GM10248 (cell line): ENCODE measurements at regions not wholly inside any gene's neighbourhood (a gene's known extent, or its start where the extent isn't known, plus 50 kb on each side); places are given as distances from the start of the nearest gene placed in this dataset.

Experiments
- CTCF ChIA-PET: fragments of 300-600 bp; sonication (Branson Sonifier 250); formaldehyde crosslinking; extraction: SDS; loops from one replicate; lab custom pipeline; 2021; ENCODE audit warnings: antibody characterized with exemption; lab: Yijun Ruan, JAX
- POLR2A ChIA-PET: fragments of 350-650 bp; sonication (Branson Sonifier 250); formaldehyde crosslinking; extraction: SDS; loops from one replicate; lab custom pipeline; 2020; ENCODE audit warnings: antibody characterized with exemption; lab: Yijun Ruan, JAX
- DNase-seq: peaks from one replicate; pipeline ENCODE4 v3.0.0; 2012; ENCODE audit errors: extremely low spot score
- TF ChIP-seq, protein P1 (sequence below): IDR thresholded peaks from 2 replicates; pipeline ENCODE4 v1.5.1; 2012; ENCODE audit warnings: mild to moderate bottlenecking, low read depth; ENCODE audit errors: extremely low read depth, missing control alignments, control extremely low read depth

DNA sequence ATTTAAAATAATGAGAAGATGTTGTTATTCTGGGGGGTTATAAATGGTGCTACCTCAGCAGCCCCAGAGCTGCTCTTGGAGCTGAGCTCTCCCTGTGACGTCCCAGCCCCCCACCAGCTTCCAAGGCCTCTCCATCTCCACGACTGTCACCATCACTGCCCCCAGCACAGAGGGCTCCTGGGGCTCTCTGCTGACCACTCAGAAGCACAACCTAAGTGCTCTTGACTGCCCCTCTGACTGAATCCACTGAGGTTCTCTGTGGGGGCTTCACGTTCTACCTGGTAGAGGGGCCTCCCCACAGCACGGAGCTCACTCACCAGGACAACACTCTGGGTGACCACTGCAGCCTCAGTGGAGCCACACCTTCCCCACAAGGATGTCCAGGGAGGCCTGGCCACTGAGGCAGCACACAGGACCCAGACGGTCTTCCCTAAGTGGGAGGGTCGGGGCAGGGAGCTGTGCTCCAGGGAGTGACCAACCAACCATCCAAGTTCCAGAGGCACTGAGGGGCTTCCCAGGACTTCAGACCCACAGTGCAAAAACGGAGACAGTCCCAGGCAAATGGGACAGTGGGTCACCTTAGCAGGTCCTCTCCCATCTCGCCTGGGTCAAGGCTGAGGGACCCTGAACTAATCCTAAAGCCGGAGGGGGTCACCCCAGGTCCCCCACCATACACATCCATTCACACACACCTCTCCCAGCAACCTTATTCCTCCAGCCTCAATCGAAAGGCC lies 121.0 kb upstream of the PPP2R2D start:
- ChIA-PET POLR2A (no interaction called here), CTCF (no interaction called here)
- TF ChIP-seq, protein P1, sequence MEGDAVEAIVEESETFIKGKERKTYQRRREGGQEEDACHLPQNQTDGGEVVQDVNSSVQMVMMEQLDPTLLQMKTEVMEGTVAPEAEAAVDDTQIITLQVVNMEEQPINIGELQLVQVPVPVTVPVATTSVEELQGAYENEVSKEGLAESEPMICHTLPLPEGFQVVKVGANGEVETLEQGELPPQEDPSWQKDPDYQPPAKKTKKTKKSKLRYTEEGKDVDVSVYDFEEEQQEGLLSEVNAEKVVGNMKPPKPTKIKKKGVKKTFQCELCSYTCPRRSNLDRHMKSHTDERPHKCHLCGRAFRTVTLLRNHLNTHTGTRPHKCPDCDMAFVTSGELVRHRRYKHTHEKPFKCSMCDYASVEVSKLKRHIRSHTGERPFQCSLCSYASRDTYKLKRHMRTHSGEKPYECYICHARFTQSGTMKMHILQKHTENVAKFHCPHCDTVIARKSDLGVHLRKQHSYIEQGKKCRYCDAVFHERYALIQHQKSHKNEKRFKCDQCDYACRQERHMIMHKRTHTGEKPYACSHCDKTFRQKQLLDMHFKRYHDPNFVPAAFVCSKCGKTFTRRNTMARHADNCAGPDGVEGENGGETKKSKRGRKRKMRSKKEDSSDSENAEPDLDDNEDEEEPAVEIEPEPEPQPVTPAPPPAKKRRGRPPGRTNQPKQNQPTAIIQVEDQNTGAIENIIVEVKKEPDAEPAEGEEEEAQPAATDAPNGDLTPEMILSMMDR: no peak
- no peak for DNase-seq

DNA sequence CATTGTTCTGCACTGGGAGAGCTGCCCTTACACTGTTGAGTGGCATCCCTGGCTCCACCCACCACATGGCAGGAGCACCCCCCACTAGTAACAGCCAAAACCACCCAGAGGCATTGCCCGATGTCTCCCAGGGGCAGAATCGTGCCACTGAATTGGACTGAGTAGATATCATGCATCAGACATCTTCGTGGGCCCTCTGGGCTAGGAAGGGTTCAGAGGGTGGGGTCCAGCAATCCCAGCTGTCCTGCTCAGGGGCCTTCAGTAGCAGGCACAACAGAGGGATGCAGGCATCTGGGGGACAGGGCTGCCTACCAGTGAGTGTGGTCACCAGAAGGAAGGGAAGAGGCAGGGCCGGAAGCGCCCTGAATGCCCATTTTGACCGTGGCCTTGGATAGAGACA lies 119.7 kb upstream of the PPP2R2D start:
- ChIA-PET POLR2A (no interaction called here), CTCF (no interaction called here)
- TF ChIP-seq, protein P1: no peak
- no peak for DNase-seq

DNA sequence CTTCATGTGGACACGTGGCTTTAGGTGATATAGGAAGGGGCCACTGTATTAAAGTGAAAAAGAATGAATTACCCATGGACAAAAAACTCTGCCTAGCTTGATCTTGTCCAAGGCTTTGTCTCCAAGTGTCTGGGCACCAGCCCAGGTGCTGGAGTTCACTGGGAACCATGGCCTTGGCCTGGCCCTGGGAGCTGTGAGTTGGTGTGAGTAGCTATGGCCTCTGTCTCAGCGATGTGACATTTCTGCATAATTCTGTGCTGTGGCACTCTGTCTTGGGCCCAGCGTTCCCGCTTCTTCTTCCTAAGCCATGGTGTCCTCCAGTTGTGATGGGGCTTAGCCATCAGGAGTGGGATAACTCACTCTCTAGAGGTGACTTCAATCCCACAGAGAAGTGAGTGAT lies 119.0 kb upstream of the PPP2R2D start:
- POLR2A ChIA-PET: no interaction called here
- no peak for DNase-seq
- TF ChIP-seq, protein P1: no peak
- CTCF ChIA-PET: no interaction called here

DNA sequence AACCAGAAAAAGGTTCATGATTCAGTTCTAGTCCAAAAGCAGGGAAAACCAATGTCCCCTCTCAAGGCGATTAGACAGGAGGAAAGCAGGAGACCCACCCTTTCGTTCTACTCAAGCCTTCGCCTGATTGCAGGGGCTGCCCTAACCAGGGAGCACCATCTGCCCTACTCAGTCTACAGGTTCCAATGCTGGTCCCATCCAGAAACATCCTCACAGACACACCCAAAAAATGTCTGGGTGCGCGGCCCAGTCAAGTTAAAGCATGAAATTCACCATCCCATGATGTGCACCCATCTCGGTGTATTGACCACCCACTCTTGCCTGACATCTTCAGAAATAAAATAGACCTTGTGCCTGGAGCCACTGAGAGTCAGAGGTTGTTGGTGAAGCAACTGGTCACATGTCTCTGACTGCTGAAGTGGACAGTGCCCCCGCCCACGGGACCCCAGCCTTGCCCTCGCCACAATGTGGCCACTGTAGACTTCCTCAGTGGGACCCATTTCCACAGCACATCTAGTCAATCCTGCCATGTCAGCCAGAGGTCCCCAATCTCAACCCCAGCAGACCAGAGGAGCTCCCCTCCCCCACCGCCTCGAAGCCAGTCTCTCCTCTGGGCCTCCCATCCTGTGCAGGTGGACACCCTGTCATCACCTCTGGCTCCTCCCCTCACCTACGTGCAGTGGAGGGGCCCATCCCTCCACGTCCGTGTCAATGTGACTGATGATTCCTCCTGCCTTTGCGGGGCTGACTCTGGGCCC lies 116.3 kb upstream of the PPP2R2D start:
- POLR2A ChIA-PET: no interaction called here
- CTCF ChIA-PET: no interaction called here
- no peak for DNase-seq
- TF ChIP-seq, protein P1: no peak

DNA sequence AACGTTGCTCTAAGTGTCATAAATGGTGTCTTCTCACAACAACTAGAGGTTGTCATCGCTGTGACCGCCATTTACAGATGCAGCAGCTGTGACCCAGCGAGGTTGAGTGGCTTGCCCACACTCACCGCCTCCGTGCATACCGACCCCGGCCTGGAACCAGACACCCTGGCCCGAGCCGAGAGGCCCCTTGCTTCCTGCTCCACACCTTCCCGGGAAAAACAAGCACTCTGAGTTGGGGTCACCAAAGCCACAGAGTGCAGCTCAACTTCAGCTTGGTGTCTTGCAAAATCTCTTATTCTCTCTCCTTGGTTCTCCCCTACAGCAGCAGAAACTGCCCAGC lies 115.7 kb upstream of the PPP2R2D start:
- ChIA-PET CTCF (interaction anchor here (1.4 kb wide), 1 partner anchor 11 kb away, joined by 4 read pairs; no protein-coding TSS in a partner anchor), POLR2A (no interaction called here)
- no peak for DNase-seq
- TF ChIP-seq, protein P1: no peak

DNA sequence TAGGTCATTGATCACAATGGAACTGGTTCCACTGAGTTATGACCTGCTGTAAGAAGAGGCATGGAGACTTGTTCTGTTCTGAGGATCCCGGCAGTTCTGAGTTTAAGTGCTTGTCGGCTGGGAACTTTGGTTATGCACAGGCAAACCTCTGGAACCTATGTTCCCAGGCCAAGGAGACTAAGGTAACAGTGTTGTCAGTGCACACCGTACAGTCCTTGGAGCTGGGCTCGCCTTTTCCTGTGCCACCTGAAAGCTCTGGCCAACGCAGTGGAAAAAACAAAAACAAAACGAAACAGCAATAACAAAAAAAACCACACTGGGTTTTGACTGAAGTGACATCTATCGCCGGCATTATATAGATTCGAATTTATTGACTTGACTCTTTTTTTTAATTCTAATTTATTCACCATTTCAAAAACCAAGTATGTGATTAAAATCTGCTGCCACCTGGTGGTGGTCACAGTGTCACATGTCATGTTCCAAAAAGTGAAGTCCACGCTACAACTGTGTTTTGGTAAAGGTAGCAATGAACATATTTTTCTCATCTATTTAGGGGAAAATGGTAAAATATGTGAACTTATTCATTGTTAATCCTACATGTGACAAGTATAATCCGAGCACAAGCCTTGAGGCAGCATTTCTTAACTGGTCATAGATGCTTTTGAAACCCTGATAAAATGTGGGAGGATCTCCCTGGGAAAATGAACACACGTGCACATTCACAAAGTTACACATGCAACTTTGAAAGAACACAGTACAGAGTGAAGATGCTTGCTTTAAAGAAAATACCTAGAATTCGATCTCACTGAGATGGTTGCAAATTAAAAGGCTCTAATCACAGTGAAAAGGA lies 113.8 kb upstream of the PPP2R2D start:
- no peak for DNase-seq
- CTCF ChIA-PET: interaction anchor here (0.8 to 3.7 kb wide), 5 partner anchors 13 to 333 kb away, joined by 3 to 16 read pairs (median 3); no protein-coding TSS in a partner anchor
- POLR2A ChIA-PET: no interaction called here
- TF ChIP-seq, protein P1: peak; percentile 62
